ENCODE measurements at regions not wholly inside any gene's neighbourhood (a gene's known extent, or its start where the extent isn't known, plus 50 kb on each side); places are given as distances from the start of the nearest gene placed in this dataset.

DNA sequence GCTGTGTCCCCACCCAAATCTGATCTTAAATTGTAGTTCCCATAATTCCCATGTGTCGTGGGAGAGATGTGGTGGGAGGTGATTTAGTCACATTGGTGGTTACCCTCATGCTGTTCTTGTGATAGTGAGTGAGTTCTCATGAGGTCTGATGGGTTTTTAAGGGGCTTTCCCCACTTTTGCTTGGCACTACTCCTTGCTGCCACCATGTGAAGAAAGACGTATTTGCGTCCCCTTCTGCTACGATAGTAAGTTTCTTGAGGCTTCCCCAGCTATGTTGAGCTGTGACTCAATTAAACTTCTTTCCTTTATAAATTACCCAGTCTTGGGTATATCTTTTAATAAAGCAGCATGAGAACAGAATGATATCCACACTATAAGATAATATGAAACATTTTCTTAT, 1023.4 kb downstream of the TLE4 start:
- Histone ChIP-seq H3K27ac (no peak overlapping the region), H3K27me3 (no peaks in the 10 kb centered on the region), H3K9me3 (no peaks in the 10 kb centered on the region), H3K36me3 (no peaks in the 10 kb centered on the region), H3K4me3 (no peak overlapping the region), H3K4me1 (no peaks in the 10 kb centered on the region)
- TF ChIP-seq POLR2AphosphoS5 (IDR thresholded peaks at IDR 0.05) (no peak), EP300 (IDR thresholded peaks at IDR 0.05; ENCODE audit: low read depth) (no peak), POLR2A (IDR thresholded peaks at IDR 0.05) (no peak)
- TF ChIP-seq, protein P1, sequence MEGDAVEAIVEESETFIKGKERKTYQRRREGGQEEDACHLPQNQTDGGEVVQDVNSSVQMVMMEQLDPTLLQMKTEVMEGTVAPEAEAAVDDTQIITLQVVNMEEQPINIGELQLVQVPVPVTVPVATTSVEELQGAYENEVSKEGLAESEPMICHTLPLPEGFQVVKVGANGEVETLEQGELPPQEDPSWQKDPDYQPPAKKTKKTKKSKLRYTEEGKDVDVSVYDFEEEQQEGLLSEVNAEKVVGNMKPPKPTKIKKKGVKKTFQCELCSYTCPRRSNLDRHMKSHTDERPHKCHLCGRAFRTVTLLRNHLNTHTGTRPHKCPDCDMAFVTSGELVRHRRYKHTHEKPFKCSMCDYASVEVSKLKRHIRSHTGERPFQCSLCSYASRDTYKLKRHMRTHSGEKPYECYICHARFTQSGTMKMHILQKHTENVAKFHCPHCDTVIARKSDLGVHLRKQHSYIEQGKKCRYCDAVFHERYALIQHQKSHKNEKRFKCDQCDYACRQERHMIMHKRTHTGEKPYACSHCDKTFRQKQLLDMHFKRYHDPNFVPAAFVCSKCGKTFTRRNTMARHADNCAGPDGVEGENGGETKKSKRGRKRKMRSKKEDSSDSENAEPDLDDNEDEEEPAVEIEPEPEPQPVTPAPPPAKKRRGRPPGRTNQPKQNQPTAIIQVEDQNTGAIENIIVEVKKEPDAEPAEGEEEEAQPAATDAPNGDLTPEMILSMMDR (IDR thresholded peaks at IDR 0.05): no peak
- intact Hi-C loops (cut with DNase I; ENCODE audit: low total_unique reads) (no loop called here), in situ Hi-C loops (cut with MboI; ENCODE audit: low pct_ligation_motif_present in 1 of 4, low pct_unique_long_range_greater_than_20kb in 1 of 4, low sequenced_read_pairs in 3 of 4) (no loop called here)
- 87 to 95% methylated on average over 4 of the region's 4 CpGs for WGBS, 2 donors (ENCODE audit: low coverage in 1 of 2)
- DNase-seq: no peak

DNA sequence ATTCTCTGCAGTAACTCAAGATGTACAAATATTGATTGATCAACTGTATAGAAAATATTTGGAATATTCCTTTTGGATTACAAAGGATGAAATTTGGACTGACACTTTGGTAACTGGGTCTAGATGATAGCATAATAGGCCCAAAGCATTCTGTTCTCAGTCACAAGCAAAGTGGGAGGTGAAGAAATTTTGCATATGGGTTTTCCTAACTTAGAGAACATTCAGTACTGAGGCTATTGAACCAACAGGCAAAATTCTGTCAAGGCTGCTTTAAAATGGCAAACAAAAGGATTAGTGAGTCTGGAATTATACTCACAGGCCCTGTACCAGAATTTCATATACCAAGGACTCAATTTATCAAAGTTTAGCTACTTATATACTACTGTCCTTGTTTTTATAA, 1020.6 kb downstream of the TLE4 start:
- H3K4me3 ChIP-seq: no peak overlapping the region
- no peaks in the 10 kb centered on the region for H3K4me1 ChIP-seq
- DNase-seq: no peak
- no peaks in the 10 kb centered on the region for H3K9me3 ChIP-seq
- no peaks in the 10 kb centered on the region for H3K27me3 ChIP-seq
- TF ChIP-seq, protein P1 (IDR thresholded peaks at IDR 0.05): no peak
- TF ChIP-seq EP300 (IDR thresholded peaks at IDR 0.05; ENCODE audit: low read depth): no peak
- TF ChIP-seq POLR2AphosphoS5 (IDR thresholded peaks at IDR 0.05): no peak
- TF ChIP-seq POLR2A (IDR thresholded peaks at IDR 0.05): no peak
- no peak overlapping the region for H3K27ac ChIP-seq
- no peaks in the 10 kb centered on the region for H3K36me3 ChIP-seq
- in situ Hi-C loops (cut with MboI; ENCODE audit: low pct_ligation_motif_present in 1 of 4, low pct_unique_long_range_greater_than_20kb in 1 of 4, low sequenced_read_pairs in 3 of 4) (no loop called here), intact Hi-C loops (cut with DNase I; ENCODE audit: low total_unique reads) (no loop called here)

DNA sequence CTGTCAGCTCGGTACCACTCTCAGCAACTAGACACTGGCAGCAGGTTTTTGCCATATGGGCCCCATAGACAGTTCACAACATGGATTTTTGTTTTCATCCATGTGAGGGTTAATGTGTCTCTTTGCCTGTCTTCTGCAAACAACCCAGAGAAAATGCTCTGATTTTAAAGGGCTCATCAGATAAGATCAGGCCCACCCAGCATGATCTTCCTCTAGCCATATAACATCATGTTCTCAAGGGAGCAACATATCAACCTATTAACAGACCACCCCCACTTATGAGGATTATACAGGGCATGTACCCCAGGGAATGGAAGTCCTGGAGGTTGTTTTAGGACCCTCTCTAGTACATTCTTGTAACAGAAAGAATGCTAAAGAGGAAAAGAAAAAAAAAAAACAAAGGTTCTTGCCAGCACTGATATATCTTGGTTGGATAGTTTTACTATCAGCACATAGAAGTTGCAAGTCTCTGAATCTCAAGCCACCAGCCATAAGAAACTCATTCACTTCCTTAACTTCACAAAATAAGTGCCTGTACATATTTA, 1015.1 kb downstream of the TLE4 start:
- Histone ChIP-seq H3K4me1 (no peaks in the 10 kb centered on the region), H3K4me3 (no peak overlapping the region), H3K27ac (no peak overlapping the region), H3K27me3 (no peaks in the 10 kb centered on the region), H3K9me3 (no peaks in the 10 kb centered on the region), H3K36me3 (no peaks in the 10 kb centered on the region)
- WGBS, 2 donors (ENCODE audit: low coverage in 1 of 2): 75 to 82% methylated on average over 1 of the region's 1 CpG
- DNase-seq: no peak
- intact Hi-C loops (cut with DNase I; ENCODE audit: low total_unique reads) (no loop called here), in situ Hi-C loops (cut with MboI; ENCODE audit: low pct_ligation_motif_present in 1 of 4, low pct_unique_long_range_greater_than_20kb in 1 of 4, low sequenced_read_pairs in 3 of 4) (no loop called here)
- TF ChIP-seq, protein P1 (IDR thresholded peaks at IDR 0.05): no peak
- TF ChIP-seq EP300 (IDR thresholded peaks at IDR 0.05; ENCODE audit: low read depth) (no peak), POLR2AphosphoS5 (IDR thresholded peaks at IDR 0.05) (no peak)

DNA sequence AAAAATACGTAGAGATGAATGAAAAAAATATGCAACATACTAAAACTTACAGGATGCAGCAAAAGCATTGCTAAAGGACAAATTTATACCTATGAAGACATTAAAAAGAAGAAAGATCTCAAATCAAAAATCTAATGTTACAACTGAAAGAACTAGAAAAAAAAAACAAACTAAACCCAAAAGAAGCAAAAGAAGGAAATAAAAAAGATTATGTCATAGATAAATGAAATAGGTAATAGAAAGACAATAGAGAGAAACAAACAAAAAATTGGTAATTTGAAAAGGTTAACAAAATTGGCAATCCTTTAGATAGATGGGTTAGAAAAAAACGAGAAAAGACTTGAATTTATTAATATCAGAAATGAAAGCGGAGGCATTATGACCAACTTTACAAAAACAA, 1000.2 kb downstream of the TLE4 start:
- in situ Hi-C loops (cut with MboI; ENCODE audit: low pct_ligation_motif_present in 1 of 4, low pct_unique_long_range_greater_than_20kb in 1 of 4, low sequenced_read_pairs in 3 of 4) (loop anchor here in 1 of 4 donors (25.0 kb wide), 1 partner anchor 565 kb away; no protein-coding TSS in a partner anchor), intact Hi-C loops (cut with DNase I; ENCODE audit: low total_unique reads) (no loop called here)
- Histone ChIP-seq H3K9me3 (peaks cover 11 to 19% of the 10 kb centered on the region in 2 donors), H3K4me3 (no peak overlapping the region), H3K27me3 (no peaks in the 10 kb centered on the region), H3K36me3 (no peaks in the 10 kb centered on the region), H3K4me1 (no peaks in the 10 kb centered on the region), H3K27ac (no peak overlapping the region)
- WGBS, 2 donors (ENCODE audit: low coverage in 1 of 2): 68 to 74% methylated on average over 3 of the region's 3 CpGs
- no peak for DNase-seq
- TF ChIP-seq POLR2AphosphoS5 (IDR thresholded peaks at IDR 0.05): no peak
- TF ChIP-seq POLR2A (IDR thresholded peaks at IDR 0.05): no peak
- TF ChIP-seq, protein P1 (IDR thresholded peaks at IDR 0.05): no peak
- no peak for TF ChIP-seq EP300 (IDR thresholded peaks at IDR 0.05; ENCODE audit: low read depth)

Data from transverse colon (tissue), 4 donors.